DND-41 (cell line): ENCODE measurements at regions not wholly inside any gene's neighbourhood (a gene's known extent, or its start where the extent isn't known, plus 50 kb on each side); places are given as distances from the start of the nearest gene placed in this dataset.

Experiments
- ATAC-seq: fragments of 200-7000 bp; cut with Tn5 transposase; 3 replicates; pipeline ENCODE4 v1.9.1; 2021; ENCODE audit warnings: low read depth; ENCODE audit not compliant: insufficient read depth
- DNase-seq: peaks from one replicate; pipeline ENCODE4 v3.0.0-alpha.2; 2020
- H2AFZ ChIP-seq: 2 replicates; pipeline ENCODE4 v1.6.0; 2012; ENCODE audit warnings: low read depth, low read length
- H3K27ac ChIP-seq: 2 replicates; pipeline ENCODE4 v1.5.1; 2012; ENCODE audit warnings: low read length, inconsistent platforms
- H3K27me3 ChIP-seq: fragments of 200-600 bp; sonication (generic); 2 replicates; pipeline ENCODE4 v1.6.0; 2012; ENCODE audit warnings: low read length, mild to moderate bottlenecking, inconsistent platforms; ENCODE audit not compliant: insufficient read depth, poor library complexity
- H3K36me3 ChIP-seq: 2 replicates; pipeline ENCODE4 v1.5.1; 2012; ENCODE audit warnings: low read length, inconsistent platforms; ENCODE audit not compliant: insufficient read depth
- H3K4me1 ChIP-seq: 2 replicates; pipeline ENCODE4 v1.5.1; 2012; ENCODE audit warnings: mild to moderate bottlenecking, low read length; ENCODE audit not compliant: insufficient read depth
- H3K4me2 ChIP-seq: 2 replicates; pipeline ENCODE4 v1.6.0; 2012; ENCODE audit warnings: mild to moderate bottlenecking, moderate library complexity, low read length, inconsistent platforms; ENCODE audit not compliant: insufficient read depth
- H3K4me3 ChIP-seq, 2 experiments: fragments of 200-600 bp in 1 of 2; shearing (Covaris generic) in 1 of 2; 2 replicates each; pipeline ENCODE4 v1.5.1; 2012 to 2016; ENCODE audit warnings: inconsistent platforms in 2 of 2, low read length in 2 of 2, mild to moderate bottlenecking in 2 of 2, low read depth in 1 of 2, moderate library complexity in 1 of 2
- H3K79me2 ChIP-seq: 2 replicates; pipeline ENCODE4 v1.6.0; 2012; ENCODE audit warnings: low read length, inconsistent platforms; ENCODE audit not compliant: insufficient read depth
- H3K9ac ChIP-seq: 2 replicates; pipeline ENCODE4 v1.6.0; 2012; ENCODE audit warnings: low read depth, mild to moderate bottlenecking, inconsistent platforms, low read length, moderate library complexity
- H3K9me3 ChIP-seq: 2 replicates; pipeline ENCODE4 v1.5.1; 2012; ENCODE audit warnings: low read length, moderate library complexity, mild to moderate bottlenecking, inconsistent platforms; ENCODE audit not compliant: insufficient read depth, severe bottlenecking
- H4K20me1 ChIP-seq: 2 replicates; pipeline ENCODE4 v1.6.0; 2012; ENCODE audit warnings: low read length; ENCODE audit not compliant: insufficient read depth
- CTCF ChIP-seq: IDR thresholded peaks from 2 replicates; pipeline ENCODE4 v1.5.1; 2012; ENCODE audit warnings: borderline replicate concordance, low read length, moderate library complexity, mild to moderate bottlenecking; ENCODE audit not compliant: poor library complexity, severe bottlenecking; ENCODE audit errors: extremely low read depth
- EZH2 ChIP-seq: IDR thresholded peaks from 3 replicates; pipeline ENCODE4 v1.6.1; 2012; ENCODE audit warnings: borderline replicate concordance, low read depth, mild to moderate bottlenecking, moderate library complexity, low read length, inconsistent platforms; ENCODE audit not compliant: severe bottlenecking

- H3K9ac ChIP-seq = no peak overlapping the region
- H3K9me3 ChIP-seq = no peaks in the 10 kb centered on the region
- H3K27ac ChIP-seq = no peak overlapping the region
- H3K27me3 ChIP-seq = no peaks in the 10 kb centered on the region
- no peak overlapping the region for H2AFZ ChIP-seq
- H3K4me2 ChIP-seq = no peak overlapping the region
- TF ChIP-seq EZH2 = no peak
- no peak for TF ChIP-seq CTCF
- no peaks in the 10 kb centered on the region for H4K20me1 ChIP-seq
- ATAC-seq = no peak
- DNase-seq = no peak
- H3K79me2 ChIP-seq = no peaks in the 10 kb centered on the region
- no peak overlapping the region for H3K4me3 ChIP-seq
- no peaks in the 10 kb centered on the region for H3K4me1 ChIP-seq
- H3K36me3 ChIP-seq = no peaks in the 10 kb centered on the region
These were observed 79.4 kb upstream of the TNIP3 start for GRCh38 chr4:121243485-121243884.

- Histone ChIP-seq H3K27me3 (no peaks in the 10 kb centered on the region), H3K27ac (no peak overlapping the region), H4K20me1 (no peaks in the 10 kb centered on the region), H2AFZ (no peak overlapping the region), H3K36me3 (no peaks in the 10 kb centered on the region), H3K4me1 (no peaks in the 10 kb centered on the region), H3K9ac (no peak overlapping the region), H3K4me2 (no peak overlapping the region), H3K4me3 (no peak overlapping the region), H3K79me2 (no peaks in the 10 kb centered on the region), H3K9me3 (no peaks in the 10 kb centered on the region)
- no peak for TF ChIP-seq CTCF
- no peak for DNase-seq
- no peak for ATAC-seq
These were observed 78.1 kb upstream of the TNIP3 start for GRCh38 chr4:121242188-121242750.

GRCh38 chr4:121239951-121240350, 75.8 kb upstream of the TNIP3 start:
- no peaks in the 10 kb centered on the region for H3K27me3 ChIP-seq
- H4K20me1 ChIP-seq = no peaks in the 10 kb centered on the region
- no peak overlapping the region for H2AFZ ChIP-seq
- H3K9me3 ChIP-seq = no peaks in the 10 kb centered on the region
- H3K9ac ChIP-seq = no peak overlapping the region
- TF ChIP-seq CTCF (no peak), EZH2 (no peak)
- no peak overlapping the region for H3K4me2 ChIP-seq
- ATAC-seq = no peak
- DNase-seq = no peak
- no peaks in the 10 kb centered on the region for H3K4me1 ChIP-seq
- H3K4me3 ChIP-seq = no peak overlapping the region
- H3K36me3 ChIP-seq = no peaks in the 10 kb centered on the region
- H3K79me2 ChIP-seq = no peaks in the 10 kb centered on the region
- no peak overlapping the region for H3K27ac ChIP-seq

GRCh38 chr4:121238461-121238860, 74.3 kb upstream of the TNIP3 start:
- Histone ChIP-seq H3K27ac (no peak overlapping the region), H3K27me3 (no peaks in the 10 kb centered on the region), H3K4me3 (no peak overlapping the region), H3K9me3 (no peaks in the 10 kb centered on the region), H3K4me1 (no peaks in the 10 kb centered on the region), H3K4me2 (no peak overlapping the region), H2AFZ (no peak overlapping the region), H3K9ac (no peak overlapping the region), H3K79me2 (no peaks in the 10 kb centered on the region), H3K36me3 (no peaks in the 10 kb centered on the region), H4K20me1 (no peaks in the 10 kb centered on the region)
- no peak for ATAC-seq
- DNase-seq = no peak
- TF ChIP-seq CTCF (no peak), EZH2 (no peak)
